Small intestine (tissue), 7 donors: ENCODE measurements at regions not wholly inside any gene's neighbourhood (a gene's known extent, or its start where the extent isn't known, plus 50 kb on each side); places are given as distances from the start of the nearest gene placed in this dataset.
A peak's percentile ranks its signal among the peaks of the same experiment; 100 is the strongest.

ENCODE experiments used
- DNase-seq, 2 donors: peaks; one replicate each; pipeline versions ENCODE4 v3.0.0 to v3.0.0-alpha.2; 2013
- FAIRE-seq: peaks from 2 replicates; lab custom pipeline; 2012; peaks lifted over from hg19 to GRCh38; lab: Jason Lieb, UNC
- H3K27ac ChIP-seq, 3 donors: one replicate each; pipeline ENCODE4 v1.5.1; 2013; ENCODE audit warnings: low read length in 2 of 3, mild to moderate bottlenecking in 2 of 3, control low read depth in 1 of 3, inconsistent platforms in 1 of 3, low read depth in 1 of 3, moderate library complexity in 1 of 3
- H3K27me3 ChIP-seq, 3 donors: one replicate each; pipeline ENCODE4 v1.6.1; 2013; ENCODE audit warnings: low read length in 3 of 3, inconsistent platforms in 1 of 3; ENCODE audit not compliant: control insufficient read depth in 3 of 3, insufficient read depth in 3 of 3
- H3K36me3 ChIP-seq, 3 donors: one replicate each; pipeline ENCODE4 v1.6.1; 2013; ENCODE audit warnings: low read length in 3 of 3, inconsistent platforms in 1 of 3, low read depth in 1 of 3, mild to moderate bottlenecking in 1 of 3, moderate library complexity in 1 of 3; ENCODE audit not compliant: control insufficient read depth in 3 of 3, insufficient read depth in 2 of 3
- H3K4me1 ChIP-seq, 3 donors: one replicate each; pipeline ENCODE4 v1.6.1; 2013; ENCODE audit warnings: low read length in 2 of 3, inconsistent platforms in 1 of 3, low read depth in 1 of 3, mild to moderate bottlenecking in 1 of 3, moderate library complexity in 1 of 3; ENCODE audit not compliant: control insufficient read depth in 3 of 3, insufficient read depth in 2 of 3
- H3K4me3 ChIP-seq, 3 donors: one replicate each; pipeline ENCODE4 v1.5.1; 2013; ENCODE audit warnings: low read length in 3 of 3, control low read depth in 1 of 3, inconsistent platforms in 1 of 3, low read depth in 1 of 3, mild to moderate bottlenecking in 1 of 3, moderate library complexity in 1 of 3
- H3K9me3 ChIP-seq, 2 donors: one replicate each; pipeline ENCODE4 v1.6.1; 2013; ENCODE audit warnings: low read depth in 1 of 2, low read length in 1 of 2; ENCODE audit not compliant: control insufficient read depth in 2 of 2, insufficient read depth in 1 of 2
- WGBS, 3 donors: extraction: QIAGEN DNeasy Blood & Tissue Kit; methylation state at CpG; one replicate each; pipeline ENCODE4 v1.1.7; 2013; 5-methylcytosine and 5-hydroxymethylcytosine counted together
- donor health status: healthy with polysubstance abuse.
- donor health status: control.
- donor health status: control.
- donor health status: Bipolar disorder and iron deficiency.
- donor health status: healthy.

DNA sequence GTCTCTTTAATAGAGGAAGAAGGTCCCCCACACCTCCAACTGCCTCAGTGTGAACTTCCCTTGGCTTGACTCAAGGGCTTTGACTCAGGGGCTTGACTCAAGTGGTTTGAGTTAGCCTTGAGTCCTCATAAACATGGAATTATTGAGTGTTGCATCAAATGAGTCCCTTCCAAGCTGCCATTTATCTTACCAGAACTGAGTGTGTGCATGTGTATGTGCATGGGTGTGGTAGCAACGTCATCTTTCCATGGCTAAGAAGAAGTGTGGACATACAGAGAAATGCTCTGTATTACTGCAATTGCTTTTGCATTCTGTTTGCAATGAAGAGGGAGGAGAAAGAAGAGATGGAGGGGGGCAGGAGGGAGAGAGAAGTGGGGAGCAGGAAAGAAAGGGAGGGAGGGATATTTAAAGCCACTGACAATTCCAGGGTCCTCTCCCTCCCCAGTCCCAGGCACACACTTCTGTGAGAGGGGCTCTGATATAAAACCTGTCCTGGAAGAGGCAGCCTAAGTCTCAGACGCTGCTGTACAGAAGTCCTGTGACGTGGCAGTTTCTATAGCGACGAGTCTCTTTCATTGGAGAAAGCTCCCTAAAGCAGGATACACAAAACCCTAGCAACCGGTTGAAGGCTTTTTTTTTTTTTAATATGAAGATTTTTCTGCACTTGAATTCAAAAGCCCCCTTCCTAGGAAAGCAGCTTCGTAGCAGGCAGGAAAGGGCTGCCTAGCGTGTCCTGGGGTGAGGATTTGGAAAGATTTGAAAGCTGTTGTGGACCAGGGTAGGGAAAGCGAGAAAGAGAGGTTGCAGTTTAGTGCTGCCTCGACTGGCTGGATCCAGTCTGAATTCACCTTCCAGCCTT, 93.3 kb upstream of the MAP1B start:
- DNase-seq (peak in 1 of 2 donors; percentile 29), FAIRE-seq (no peak)
- peaks cover 0 to 3% of the 10 kb centered on the region in 2 donors for H3K9me3 ChIP-seq
- WGBS, 3 donors = 48 to 55% (median 52%) methylated on average over 10 of the region's 10 CpGs
- no peaks in the 10 kb centered on the region for H3K4me1 ChIP-seq
- H3K36me3 ChIP-seq = no peaks in the 10 kb centered on the region
- peaks cover 0 to 6% (median 0%) of the 10 kb centered on the region in 3 donors for H3K27me3 ChIP-seq
- H3K4me3 ChIP-seq = no peak overlapping the region
- no peak overlapping the region for H3K27ac ChIP-seq

DNA sequence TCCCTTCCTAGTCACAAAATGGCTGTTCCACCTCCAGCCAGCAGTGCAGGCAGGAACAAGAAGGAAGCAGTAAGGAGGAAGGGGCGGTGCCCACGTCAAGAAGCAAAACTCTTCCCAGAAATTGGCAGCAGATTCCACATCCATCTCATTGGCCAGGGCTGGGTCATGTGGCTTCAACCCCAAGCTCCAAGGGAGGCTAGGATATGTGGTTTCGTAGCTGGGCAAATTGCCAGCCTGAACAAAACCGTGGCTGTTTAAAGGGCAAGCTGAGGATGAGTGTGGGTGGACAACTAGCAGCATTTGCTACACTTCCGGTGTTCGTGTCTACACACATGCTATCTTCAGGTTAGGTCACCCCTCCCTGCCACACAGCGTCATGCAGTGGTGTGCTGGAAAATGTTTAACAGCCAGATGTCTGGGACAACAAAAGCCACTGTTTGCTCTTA, 92.1 kb upstream of the MAP1B start:
- no peaks in the 10 kb centered on the region for H3K36me3 ChIP-seq
- H3K4me3 ChIP-seq = no peak overlapping the region
- no peak for FAIRE-seq
- peaks cover 0 to 3% of the 10 kb centered on the region in 2 donors for H3K9me3 ChIP-seq
- 35 to 51% (median 36%) methylated on average over 7 of the region's 7 CpGs for WGBS, 3 donors
- no peaks in the 10 kb centered on the region for H3K4me1 ChIP-seq
- DNase-seq = peak in 1 of 2 donors; percentile 13
- no peak overlapping the region for H3K27ac ChIP-seq
- H3K27me3 ChIP-seq = peaks cover 0 to 6% (median 0%) of the 10 kb centered on the region in 3 donors

GRCh38 chr5:72018143-72018803, 89.0 kb upstream of the MAP1B start:
- Histone ChIP-seq H3K9me3 (peaks cover 0 to 3% of the 10 kb centered on the region in 2 donors), H3K36me3 (no peaks in the 10 kb centered on the region), H3K4me1 (no peaks in the 10 kb centered on the region), H3K27me3 (no peaks in the 10 kb centered on the region), H3K4me3 (no peak overlapping the region), H3K27ac (no peak overlapping the region)
- FAIRE-seq (no peak), DNase-seq (peak; percentile 62 to 76)
- WGBS, 3 donors = 4 to 13% (median 8%) methylated on average over 1 of the region's 1 CpG

DNA sequence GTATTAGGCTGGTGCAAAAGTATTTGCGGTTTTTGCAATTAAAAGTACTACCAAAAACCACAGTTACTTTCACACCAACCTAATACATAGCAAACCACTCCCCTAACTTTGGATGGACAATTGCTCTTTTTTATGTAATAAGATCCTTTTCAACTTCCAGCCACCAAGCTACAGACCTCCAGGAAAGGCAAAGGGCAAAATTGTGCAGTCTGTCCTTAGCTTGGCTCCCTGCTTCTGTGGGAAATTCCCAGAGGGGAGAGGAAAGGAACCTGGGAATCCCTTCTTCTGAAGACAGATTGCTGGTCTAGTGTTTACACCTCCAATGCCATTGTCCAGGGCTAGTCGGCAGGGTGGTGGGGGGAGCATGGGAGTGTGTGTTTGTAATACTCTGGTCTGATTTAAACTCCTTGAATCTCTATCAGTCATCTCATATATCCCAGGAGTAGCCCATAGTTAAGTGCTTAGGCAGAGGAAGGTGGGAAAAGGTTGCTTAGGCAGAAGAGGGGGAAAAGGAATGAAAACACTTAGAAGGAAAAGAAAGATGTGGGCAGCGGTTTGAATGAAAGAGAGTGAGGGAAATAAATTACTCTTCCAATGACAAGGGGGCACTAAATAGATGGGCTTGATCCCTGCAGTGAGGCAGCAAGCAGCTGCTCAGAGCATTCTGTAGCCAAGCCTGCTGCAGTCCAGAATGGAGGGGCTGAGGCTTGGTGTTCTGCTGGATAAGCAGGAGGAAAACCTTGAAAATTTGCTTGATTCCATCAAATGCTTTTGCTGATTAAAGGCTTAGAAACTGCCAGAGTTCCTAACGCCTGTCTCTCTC, 86.9 kb upstream of the MAP1B start:
- Histone ChIP-seq H3K4me1 (no peaks in the 10 kb centered on the region), H3K4me3 (no peak overlapping the region), H3K36me3 (no peaks in the 10 kb centered on the region), H3K9me3 (peaks cover 0 to 3% of the 10 kb centered on the region in 2 donors), H3K27me3 (no peaks in the 10 kb centered on the region), H3K27ac (no peak overlapping the region)
- FAIRE-seq (no peak), DNase-seq (no peak)
- 42 to 55% (median 48%) methylated on average over 4 of the region's 4 CpGs for WGBS, 3 donors

DNA sequence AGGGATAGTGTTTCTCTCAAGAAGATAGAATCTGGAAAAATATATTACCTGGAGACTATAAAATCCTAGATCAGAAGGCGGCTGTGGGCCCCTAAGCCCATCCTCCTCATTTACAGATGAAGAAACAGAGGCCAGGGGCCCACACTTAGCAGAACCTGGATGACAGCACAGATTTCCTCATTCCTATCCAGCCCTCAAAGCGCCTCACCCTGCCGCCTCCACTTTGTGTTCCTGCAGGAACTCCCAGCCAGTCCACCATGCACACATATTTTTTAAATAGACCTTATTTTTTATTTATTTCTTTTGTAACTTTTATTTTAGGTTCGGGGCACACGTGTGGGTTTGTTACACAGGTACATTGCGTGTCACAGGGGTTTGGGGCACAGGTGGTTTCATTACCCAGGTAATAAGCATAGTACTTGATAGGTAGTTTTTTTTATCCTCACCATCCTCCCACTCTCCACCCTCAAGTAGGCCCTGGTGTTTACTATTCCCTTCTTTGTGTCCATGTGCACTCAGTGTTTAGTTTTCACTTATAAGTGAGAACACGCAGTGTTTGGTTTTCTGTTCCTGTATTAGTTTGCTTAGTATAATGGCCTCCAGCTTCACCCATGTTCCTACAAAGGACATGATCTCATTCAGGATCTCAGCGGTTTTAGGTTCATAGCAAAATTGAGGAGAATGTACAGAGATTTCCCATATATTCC, 85.5 kb upstream of the MAP1B start:
- DNase-seq (no peak), FAIRE-seq (no peak)
- Histone ChIP-seq H3K27ac (no peak overlapping the region), H3K4me1 (no peaks in the 10 kb centered on the region), H3K36me3 (no peaks in the 10 kb centered on the region), H3K9me3 (peaks cover 0 to 3% of the 10 kb centered on the region in 2 donors), H3K4me3 (no peak overlapping the region), H3K27me3 (no peaks in the 10 kb centered on the region)
- 86 to 89% (median 89%) methylated on average over 8 of the region's 8 CpGs for WGBS, 3 donors

DNA sequence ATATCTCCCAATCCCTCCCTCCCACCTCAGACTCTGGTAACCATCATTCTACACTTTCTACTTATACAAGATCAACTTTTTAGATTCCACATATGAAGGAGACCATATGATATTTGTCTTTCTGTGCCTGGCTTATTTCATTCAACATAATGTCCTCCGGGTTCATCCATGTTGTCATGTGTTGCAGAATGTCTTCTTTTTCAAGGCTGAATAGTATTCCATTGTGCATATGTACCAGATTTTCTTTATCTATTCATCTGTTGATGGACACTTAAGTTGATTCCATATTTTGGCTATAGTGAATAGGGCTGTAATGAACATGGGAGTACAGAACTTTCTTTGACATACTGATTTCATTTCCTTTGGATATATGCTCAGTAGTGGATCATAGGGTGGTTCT, 78.9 kb upstream of the MAP1B start:
- Histone ChIP-seq H3K27me3 (no peaks in the 10 kb centered on the region), H3K9me3 (no peaks in the 10 kb centered on the region), H3K4me3 (no peak overlapping the region), H3K36me3 (no peaks in the 10 kb centered on the region), H3K27ac (no peak overlapping the region), H3K4me1 (no peaks in the 10 kb centered on the region)
- WGBS, 3 donors = 95 to 99% (median 95%) methylated on average over 1 of the region's 1 CpG
- no peak for FAIRE-seq
- DNase-seq = no peak

DNA sequence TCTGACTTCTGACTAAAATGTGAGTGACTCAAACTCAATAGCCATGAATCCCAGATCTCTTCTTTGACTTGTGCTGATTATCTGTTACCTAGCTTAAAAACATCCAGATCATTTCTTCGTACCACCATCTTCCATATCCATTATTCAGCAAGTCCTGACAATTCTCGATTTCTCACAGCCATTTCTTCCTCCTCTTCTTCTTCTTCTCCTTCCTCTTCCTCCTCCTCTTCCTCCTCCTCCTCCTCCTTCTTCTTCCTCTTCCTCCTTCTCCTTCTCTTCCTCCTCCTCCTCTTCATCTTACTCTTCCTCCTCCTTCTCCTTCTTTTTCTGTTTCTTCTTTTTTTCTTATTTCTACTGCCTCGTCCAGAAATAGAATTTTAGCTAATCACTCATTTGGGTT, 77.0 kb upstream of the MAP1B start:
- Histone ChIP-seq H3K9me3 (no peaks in the 10 kb centered on the region), H3K36me3 (no peaks in the 10 kb centered on the region), H3K4me3 (no peak overlapping the region), H3K4me1 (no peaks in the 10 kb centered on the region), H3K27me3 (peaks cover 0 to 2% (median 0%) of the 10 kb centered on the region in 3 donors), H3K27ac (no peak overlapping the region)
- DNase-seq (no peak), FAIRE-seq (no peak)
- WGBS, 3 donors = 77 to 89% (median 79%) methylated on average over 3 of the region's 3 CpGs
